HG03460 (cell line): ENCODE measurements at regions not wholly inside any gene's neighbourhood (a gene's known extent, or its start where the extent isn't known, plus 50 kb on each side); places are given as distances from the start of the nearest gene placed in this dataset.

Experiments used
- ATAC-seq: cut with Tn5 transposase; IDR thresholded peaks from one replicate; pipeline ENCODE4 v1.9.1; 2021; ENCODE audit not compliant: unreplicated experiment

DNA sequence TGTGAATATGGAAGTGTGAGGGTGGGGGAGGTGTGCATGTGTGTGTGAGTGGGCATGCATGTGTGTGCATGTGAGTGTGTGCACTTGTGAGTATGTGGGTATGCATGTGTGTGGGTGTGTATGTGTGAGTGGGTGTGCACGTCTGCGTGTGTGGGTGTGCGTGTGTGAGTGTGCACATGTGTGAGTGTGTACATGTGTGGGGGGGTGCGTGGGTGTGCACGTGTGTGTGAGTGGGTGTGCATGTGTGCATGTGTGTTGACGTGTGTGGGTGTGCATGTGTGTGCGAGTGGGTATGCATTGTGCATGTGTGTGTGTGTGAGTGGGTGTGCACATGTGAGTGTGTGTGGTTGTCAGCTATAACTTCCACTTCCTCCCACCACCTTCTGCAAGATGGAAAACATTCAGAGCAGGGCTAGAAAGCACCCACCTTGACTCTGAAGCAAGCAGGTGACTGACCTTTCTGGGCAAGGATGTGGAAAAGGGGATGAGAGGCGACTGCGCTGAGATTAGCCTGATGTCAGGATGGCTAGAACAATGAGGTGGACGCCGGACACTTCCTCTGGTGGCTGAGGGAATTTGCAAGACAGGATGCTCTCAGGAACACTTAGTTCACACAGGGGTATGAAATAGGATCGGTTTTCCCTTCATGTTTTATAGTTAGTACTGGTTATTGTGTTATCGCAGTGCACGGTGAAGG lies 103.6 kb downstream of the ACKR3 start:
- no peak for ATAC-seq

DNA sequence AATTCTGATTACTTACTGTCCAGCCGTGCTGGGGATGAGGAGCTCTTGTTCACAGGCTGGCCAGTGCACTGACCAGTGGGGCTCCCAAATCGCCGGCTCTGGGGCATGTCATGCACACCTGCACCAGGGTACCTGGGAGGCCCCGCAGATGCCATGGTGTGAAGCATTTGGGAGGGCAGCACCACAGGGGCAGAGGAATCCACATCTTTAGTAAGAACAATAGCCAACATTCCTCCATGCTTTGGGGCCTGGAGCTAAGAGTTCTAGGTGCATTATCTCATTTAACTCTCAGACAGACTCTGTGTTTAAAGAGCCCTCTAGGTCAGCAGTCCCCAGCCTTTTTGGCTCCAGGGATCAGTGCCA lies 104.2 kb downstream of the ACKR3 start:
- ATAC-seq = no peak

DNA sequence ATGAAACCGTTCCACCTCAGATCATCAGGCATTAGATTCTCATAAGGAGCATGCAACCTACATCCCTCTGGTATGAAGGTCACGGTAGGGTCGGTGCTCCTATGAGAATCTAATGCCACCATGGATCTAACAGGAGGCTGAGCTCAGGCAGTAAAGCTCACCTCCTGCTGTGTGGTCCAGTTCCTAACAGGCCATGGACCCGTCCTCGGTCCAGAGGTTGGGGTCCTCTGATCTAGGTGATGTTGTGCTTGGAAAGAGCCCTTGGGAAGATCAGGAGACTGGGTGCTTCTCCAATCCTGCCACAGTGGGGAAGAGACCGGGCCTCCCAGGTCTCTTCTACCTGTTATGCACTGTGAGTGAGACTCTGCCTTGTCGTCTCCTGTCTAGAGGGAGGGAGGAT lies 104.6 kb downstream of the ACKR3 start:
- no peak for ATAC-seq

DNA sequence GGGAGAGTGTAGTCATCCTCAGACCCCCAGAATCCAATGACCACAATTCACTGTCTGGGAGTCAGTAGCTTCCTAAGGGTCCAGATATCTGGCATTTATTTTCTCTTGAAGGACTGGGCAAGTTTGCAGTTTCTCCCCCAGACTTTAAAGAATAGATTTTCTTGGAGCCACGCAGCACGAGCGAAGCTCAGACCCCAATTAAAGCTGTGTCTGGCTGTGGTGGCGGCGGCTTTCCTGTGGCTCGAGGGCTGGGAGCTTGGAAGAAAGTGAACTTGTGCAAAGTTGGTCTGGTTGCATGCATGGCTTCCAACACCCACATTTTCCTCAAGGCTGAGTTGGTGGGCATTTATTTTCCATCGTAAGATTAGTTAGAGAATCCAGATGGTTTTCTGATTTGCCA lies 105.0 kb downstream of the ACKR3 start:
- ATAC-seq = no peak

DNA sequence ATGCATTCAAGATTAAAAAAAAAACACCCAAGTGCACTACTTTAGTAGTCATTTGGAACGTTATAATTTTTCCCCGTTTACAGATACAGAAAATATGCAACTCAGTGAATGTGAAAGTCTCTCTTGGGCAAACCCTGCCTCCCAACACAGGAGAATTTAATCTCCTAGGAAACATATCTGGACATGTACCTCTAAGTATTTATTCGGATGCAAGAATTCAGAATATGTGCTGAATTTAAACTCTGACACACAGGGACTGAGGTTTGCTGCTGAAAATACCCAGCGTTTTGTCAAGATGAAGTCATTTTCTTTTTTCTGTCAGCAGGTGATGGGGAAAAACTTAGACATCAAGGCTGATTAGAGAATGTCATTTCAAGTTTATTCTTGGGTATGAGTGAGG lies 105.4 kb downstream of the ACKR3 start:
- ATAC-seq = no peak

DNA sequence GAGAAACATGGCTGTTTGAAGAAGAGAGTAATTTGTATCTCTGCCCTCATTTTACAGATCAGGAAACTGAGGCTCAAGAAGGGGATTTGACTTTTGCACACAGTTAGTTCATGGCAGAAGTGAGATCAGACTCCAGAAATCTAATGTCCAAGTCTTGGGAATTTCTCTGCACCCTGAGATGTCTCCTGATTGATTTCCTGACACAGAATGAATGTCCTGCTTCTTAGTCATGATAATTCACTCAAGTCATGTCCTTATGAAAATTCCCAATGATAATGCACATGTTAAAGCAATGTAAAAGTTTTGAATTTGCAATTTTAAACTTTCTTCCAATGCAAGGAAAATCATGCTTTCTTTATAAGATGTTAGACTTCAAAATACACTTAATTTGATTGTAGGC lies 105.9 kb downstream of the ACKR3 start:
- no peak for ATAC-seq

DNA sequence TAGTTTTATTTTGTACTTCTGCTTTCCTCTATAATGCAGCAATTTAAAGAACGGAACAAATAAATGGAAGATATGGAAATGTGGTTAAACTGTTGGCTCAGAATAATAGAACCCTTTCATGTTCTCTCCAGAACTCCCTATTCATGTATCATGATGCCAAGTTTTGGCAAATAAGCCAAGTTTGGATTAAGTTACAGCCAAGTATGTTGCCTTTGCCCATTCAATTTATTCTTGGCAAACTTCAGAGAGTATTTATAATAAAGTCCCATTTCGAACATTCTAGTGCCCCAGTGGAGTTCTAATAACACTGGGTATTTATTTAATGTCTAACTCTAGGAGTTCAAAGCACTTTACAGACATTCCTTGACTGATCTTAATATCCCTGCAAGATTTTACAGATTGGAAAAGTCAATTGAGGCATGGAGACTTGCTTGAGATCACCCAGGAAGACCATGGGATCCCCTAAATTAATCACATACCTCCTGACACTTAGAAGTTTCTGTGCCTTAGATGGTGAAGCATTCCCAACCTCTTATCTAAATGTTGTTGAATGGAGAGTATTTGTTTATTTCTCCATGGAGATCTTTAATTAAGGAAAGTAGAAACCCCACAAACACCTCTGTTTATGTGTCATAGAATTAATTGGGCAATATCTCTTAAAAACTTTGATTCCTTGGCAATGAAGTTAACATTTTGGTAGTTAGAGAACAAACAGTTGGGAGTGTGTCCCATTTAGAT lies 106.7 kb downstream of the ACKR3 start:
- ATAC-seq = no peak

DNA sequence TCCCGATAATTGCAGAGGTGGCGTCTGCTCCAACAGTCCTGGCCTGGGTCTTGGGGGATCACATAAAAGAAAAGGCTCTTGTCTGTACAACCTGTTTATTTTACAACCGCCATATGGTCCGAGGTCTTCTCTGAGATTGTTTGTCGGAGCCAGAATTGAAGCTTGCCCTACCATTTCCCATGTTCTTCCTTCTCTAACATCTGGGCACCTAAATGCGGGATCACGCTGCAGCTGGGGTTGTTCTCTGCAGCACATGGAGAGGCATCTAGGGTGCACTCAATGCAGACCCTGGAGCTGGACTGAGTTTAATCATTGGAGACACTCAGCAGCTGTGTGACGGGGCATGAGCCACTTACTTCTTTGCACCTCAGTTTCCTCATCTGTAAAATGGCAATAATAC lies 107.7 kb downstream of the ACKR3 start:
- no peak for ATAC-seq

DNA sequence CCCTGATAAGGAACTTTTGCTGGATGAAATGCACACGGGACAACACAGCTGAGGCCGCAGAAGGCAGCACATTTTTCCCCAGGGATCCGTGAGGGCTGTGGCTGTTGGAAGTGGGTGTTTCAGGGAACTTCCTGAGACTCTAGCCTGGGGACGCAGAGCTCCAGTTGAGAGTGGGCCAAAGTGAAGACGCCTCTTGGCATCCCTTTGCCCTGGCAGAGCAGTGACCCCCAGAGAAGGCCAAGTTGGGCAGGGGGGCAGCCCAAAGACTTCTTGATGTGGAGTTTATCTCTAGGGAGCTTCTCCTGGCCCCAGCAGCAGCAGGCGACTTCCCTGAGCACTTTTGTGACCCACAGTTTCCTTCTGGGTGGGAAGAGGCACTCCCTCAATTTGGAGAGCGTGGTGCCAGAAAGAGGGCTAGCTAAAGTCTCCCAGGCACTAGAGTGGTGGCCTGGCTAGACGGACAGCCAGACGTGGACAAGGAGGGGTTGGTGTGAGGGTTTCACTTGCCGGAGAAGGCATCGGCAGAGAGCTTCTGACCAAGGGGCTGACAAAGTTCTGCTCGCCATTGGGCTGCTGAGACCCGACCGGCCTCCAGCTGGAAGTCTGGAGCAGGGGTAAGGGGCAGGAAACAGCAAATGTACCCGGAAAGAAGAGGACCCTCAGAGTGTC lies 108.8 kb downstream of the ACKR3 start:
- ATAC-seq = no peak

DNA sequence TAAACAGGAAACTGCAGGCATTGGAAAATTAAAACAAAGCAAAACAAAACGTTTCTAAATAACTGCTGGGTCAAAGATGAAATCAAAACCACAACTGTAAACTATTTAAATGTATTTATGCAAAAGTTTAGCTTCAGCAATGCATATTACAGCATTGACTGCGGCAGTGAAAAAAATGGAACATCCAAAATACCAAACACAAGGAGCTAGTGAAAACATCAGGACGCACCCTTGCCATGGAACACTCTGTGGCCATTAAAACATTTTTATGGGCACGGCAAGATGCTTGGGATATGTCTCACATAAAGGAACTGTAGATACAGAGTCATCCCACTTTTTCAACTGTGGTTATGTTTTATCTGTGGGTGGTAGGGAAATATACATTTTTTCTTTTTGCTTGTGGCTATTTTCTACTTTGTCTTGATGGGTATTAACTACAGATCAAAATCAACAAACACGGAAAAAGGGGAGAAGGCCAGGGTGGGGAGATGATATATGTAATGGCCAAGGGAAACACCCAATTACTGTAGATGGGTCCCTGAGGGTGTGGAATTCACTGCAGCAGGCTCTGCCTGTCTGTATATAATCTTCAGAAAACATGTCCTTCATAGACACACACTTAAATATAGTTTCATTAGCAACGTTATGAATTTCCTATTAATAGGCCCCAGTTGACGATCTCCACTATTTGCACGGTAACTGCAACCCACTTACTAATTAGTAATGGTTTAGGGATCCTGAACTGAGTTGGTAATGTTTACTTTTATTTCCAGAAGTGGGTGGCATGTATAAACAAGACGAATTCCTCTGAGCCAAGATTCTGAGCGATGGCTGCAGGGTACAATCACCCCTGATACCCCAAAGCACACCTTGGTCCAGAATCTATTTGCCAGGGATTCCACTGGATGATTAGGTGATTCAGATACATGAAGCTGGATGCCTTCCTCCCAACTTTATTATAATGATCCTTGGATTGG lies 110.5 kb downstream of the ACKR3 start:
- ATAC-seq = no peak

DNA sequence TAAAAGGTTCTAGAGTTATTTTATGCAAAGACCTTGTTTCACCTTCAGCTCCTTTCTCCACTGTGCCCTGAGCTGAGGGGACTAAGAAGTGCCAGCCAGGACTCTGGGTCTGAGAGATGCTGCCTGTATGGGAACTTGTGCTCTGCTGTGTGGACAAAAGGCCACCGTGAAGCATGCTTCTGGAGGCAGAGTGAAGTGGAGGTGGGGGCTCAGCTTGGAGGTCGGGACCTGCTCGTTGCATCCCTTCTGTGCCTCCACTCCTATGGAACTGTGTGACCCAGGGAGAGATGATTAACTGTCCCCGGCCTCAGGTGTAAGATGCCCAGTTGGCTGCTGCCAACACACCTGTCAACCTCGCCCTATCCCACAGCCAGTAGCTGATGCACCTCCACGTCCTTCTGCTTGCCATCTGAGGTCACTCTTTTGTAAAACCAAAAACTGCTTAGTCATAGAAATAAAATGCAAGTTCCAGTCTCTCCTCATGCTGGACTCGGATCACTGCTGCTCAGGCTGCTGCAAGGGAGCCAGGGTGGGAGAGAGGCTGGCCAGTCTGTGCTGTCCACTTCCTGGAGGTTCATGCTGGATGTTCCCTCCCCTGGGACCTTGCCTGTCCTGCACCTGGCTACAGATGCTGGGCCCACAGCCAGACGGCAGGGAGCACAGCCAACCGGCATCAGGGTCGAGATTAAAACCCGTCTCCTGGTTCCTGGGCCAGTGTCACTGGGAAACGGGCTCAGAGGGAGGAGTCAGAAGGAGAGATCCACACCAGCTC lies 113.2 kb downstream of the ACKR3 start:
- ATAC-seq = no peak

DNA sequence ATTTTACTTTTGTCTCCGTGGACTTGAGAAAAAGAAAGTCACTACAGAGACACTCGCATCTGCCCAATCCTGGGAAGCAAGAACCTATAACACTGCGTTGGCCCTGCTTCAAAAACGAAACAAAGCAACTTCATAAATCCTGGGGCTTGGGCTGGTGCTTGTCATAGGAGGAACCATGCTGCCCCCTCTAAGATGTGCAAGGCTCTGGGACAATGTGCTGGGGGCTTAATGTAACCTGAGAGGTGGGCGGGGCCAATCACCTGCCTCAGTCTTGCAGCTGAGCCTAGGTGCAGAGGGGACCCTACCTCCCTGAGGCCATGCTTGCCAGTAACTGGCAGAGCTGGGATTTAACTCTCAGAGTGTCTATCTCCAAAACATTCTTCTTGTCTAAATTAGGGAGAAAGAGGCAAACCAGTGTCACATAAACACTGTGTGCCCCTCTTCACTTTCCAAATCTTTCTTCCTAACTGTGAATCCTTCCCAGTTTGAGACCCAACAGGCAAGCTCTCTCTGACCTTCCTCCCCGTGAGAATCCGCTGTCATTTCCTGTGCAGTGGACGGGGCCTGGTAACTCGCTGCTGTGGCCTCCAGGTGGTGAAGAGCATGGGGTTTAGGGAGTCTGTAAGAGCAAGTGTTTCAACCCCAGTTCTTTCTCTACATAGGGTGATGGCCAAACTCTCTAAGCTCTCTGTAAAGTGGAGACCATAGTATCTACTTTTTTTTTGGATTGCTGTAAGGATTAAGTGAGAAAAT lies 115.1 kb downstream of the ACKR3 start:
- ATAC-seq = no peak

DNA sequence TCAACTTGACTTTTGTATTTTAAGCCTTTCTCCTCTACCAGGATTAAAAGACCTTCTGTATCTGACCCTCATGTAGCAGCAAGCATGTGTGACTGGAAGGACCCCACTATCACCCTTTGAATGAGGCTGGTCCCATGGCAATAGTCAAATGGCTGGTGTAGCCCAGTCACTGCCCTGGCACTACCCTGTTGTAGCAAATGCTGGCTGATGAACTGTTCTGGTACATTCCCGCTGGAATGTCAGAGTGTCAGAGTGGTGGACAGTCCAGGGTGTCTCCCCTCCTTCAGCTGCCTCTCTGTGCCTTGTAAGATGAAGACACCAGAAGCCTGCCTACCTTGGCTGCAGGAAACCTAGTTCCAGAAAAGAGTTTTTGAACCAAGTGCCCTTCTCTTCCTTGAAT lies 115.7 kb downstream of the ACKR3 start:
- no peak for ATAC-seq

DNA sequence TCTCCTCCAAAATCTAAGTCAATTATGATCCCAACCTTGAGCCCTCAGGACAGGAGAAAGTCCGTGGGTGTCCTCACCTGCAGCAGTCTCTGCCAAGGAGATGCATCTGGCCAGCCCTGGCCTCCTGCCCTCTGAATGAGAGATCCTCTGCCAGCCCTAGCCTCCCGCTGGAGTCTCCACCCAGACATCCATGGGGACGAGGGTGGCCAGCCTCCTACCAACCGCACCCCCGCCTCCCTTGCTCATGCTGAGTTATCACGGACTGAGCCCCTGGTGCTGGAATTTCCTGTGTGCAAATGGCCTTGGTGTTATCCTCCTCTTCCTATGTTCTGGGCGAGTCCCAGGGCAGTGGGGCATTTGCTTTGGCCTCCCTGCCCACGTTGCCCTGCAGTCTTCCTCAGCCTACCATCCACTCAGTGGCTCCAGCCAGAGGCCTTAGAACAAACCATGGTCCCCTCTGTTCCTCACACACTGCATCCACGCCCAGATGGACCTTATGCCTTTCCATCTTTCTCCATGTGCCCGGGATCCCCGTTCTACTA lies 116.4 kb downstream of the ACKR3 start:
- no peak for ATAC-seq

DNA sequence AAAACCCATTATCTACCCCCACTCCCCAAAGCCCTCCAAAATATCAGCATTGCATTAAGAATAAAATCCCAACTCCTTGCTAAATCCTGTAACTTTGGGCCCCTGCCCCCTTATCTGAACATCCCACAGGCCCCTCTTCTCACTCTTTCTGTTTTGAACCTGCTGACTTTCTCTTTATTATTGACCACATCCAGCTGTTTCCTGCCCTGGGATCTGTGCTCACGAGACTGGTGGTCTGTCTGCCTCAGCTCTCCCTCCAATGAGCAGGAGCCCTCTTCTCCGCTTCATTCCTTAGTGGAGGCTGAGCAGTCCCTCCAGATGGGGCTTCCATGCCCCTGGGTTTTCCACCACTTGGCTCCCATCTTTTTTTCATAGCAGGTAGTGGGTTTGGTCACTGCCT lies 116.9 kb downstream of the ACKR3 start:
- ATAC-seq = no peak

DNA sequence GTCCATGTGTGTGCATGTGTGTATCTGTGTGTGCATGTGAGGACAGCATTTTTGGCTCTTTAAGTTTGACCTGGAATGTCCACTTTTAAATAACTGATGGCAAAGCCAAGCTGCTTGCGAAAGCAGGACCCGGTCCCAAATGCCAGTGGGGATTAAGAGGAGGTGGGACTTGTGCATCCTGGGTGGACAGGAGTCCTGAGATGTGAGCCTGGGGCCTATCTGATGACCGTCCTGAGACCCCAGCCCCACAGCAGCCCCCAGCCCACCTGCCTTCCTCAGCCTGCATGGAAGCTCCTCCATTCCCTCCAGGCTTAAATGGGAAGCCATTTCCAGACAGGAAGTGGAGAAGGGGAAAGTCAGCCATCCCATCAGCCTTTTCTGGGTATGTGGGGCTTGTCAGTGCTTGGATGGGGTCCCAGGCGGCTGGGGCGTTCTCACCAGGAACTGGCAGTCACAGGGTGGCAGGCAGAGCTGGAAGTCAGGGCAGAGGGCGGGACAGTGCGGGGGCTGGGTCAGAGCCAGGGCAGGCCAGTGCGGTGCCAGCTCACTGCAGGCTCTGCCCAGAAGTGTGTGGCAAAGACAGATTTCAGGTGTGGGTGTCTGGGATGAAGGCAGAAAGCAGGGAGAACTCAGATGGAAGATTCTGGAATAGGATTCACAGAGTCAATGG lies 117.8 kb downstream of the ACKR3 start:
- no peak for ATAC-seq

DNA sequence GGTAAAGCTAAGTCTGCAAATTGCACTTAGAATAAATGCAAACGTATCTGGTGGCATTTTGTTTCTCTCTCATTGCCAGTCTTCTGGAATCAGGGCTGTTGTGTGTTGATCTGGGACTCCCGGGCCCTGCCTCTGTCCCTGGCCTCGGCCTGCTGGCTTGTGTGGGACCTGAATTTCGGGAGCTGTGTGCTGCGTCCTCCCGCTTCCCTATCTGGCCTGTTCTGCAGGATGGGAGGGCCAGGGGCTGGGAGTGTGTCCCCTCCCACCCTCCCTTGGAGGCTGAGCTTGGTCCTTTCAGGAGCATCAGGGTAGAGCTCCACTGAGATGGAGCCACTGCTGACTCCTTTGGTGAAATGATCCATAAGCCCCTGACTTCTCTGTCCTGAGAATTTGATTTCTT lies 118.5 kb downstream of the ACKR3 start:
- no peak for ATAC-seq

DNA sequence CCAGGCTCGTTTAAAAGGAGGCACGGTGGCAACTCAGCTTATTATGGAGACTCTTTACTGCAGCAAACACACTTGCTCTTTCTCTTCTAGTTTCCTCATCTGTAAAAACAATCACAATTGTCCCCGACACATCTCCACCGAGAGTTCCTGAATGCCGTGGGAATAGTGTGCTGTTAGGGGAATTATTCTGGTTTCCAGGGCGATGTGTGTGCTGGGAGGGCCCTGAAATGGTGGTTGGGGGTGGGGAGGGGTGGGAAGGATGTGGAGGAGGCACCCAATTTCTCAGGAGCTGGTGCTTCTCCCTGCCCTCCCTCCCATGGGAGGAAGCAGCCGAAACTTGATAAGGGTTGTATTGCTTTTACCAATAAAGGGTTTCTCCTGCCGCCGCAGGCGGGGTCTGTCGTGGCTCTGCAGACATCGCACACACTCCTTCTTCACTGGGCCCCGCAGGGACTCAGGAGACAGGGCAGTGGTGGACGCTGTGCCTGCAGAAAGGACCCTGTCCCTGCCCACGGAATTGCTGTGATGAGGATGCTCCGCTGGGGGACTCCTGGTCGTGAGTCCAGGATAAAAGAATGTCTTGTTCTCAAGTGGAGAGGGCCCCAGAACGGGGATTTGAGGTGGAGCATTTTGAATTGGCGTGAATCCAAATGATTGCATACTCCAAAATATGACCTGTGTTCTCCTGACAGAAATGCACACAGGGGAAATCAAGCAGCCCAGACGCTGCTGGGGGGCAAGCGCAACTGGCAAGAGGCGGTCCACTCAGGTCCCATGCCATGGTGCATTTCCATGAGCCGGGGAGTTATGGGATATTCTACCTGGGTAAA lies 119.2 kb downstream of the ACKR3 start:
- ATAC-seq = no peak
